ENCODE measurements at regions not wholly inside any gene's neighbourhood (a gene's known extent, or its start where the extent isn't known, plus 50 kb on each side); places are given as distances from the start of the nearest gene placed in this dataset.

GRCh38 chr18:65265761-65266160, 485.1 kb upstream of the CDH7 start:
- no peak for DNase-seq (ENCODE audit: extremely low read depth, low read depth)
- TF ChIP-seq, protein P1, sequence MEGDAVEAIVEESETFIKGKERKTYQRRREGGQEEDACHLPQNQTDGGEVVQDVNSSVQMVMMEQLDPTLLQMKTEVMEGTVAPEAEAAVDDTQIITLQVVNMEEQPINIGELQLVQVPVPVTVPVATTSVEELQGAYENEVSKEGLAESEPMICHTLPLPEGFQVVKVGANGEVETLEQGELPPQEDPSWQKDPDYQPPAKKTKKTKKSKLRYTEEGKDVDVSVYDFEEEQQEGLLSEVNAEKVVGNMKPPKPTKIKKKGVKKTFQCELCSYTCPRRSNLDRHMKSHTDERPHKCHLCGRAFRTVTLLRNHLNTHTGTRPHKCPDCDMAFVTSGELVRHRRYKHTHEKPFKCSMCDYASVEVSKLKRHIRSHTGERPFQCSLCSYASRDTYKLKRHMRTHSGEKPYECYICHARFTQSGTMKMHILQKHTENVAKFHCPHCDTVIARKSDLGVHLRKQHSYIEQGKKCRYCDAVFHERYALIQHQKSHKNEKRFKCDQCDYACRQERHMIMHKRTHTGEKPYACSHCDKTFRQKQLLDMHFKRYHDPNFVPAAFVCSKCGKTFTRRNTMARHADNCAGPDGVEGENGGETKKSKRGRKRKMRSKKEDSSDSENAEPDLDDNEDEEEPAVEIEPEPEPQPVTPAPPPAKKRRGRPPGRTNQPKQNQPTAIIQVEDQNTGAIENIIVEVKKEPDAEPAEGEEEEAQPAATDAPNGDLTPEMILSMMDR (IDR thresholded peaks at IDR 0.05; ENCODE audit: low read depth, low read length, missing control alignments): no peak

GRCh38 chr18:65260030-65260429, 490.8 kb upstream of the CDH7 start:
- TF ChIP-seq, protein P1 (IDR thresholded peaks at IDR 0.05; ENCODE audit: low read depth, low read length, missing control alignments): no peak
- H3K4me3 ChIP-seq (replicated peaks; ENCODE audit: low read depth, low read length): no peak overlapping the region
- no peak for DNase-seq (ENCODE audit: extremely low read depth, low read depth)

More at GRCh38 chr18:65265761-65266160, 485.1 kb upstream of the CDH7 start:
- H3K4me3 ChIP-seq (replicated peaks; ENCODE audit: low read depth, low read length): no peak overlapping the region

DNA sequence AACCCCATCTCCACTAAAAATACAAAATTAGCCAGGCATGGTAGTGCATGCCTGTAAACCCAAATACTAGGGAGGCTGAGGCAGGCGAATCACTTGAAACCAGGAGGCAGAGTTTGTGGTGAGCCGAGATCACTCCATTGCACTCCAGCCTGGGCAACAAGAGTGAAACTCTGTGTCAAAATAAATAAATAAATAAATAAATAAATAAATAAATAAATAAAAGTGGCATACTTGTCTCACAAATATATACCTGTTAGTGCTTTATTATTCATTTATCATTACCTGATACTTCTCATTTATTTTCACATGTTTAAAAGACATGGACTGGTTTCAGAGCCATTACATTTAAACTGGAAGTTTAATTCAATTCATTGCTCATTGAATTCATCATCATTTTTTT, 491.4 kb upstream of the CDH7 start:
- TF ChIP-seq, protein P1 (IDR thresholded peaks at IDR 0.05; ENCODE audit: low read depth, low read length, missing control alignments): no peak
- no peak overlapping the region for H3K4me3 ChIP-seq (replicated peaks; ENCODE audit: low read depth, low read length)
- DNase-seq (ENCODE audit: extremely low read depth, low read depth): no peak

GRCh38 chr18:65257149-65257548, 493.7 kb upstream of the CDH7 start:
- TF ChIP-seq, protein P1 (IDR thresholded peaks at IDR 0.05; ENCODE audit: low read depth, low read length, missing control alignments): no peak
- H3K4me3 ChIP-seq (replicated peaks; ENCODE audit: low read depth, low read length): no peak overlapping the region
- DNase-seq (ENCODE audit: extremely low read depth, low read depth): no peak

DNA sequence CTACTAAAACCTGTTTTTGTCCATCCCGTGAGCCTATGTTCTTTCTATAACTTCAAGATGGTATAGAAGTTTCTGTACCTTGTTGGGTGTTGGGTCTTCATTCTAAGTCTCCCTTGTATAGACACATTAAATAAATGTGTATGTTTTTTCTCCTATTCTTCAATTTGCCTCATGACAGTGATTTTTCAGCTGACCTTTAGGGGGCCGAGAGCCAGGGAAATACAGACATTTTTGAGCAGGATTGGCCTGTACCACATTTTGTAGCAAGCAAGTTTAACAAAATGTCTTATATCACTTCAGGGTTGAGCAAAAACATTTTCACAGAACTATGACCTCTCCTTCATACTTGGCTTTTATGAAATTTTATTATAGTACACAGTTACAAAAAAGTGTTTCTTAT, 495.4 kb upstream of the CDH7 start:
- TF ChIP-seq, protein P1 (IDR thresholded peaks at IDR 0.05; ENCODE audit: low read depth, low read length, missing control alignments): no peak
- H3K4me3 ChIP-seq (replicated peaks; ENCODE audit: low read depth, low read length): no peak overlapping the region
- DNase-seq (ENCODE audit: extremely low read depth, low read depth): no peak

GRCh38 chr18:65239787-65240186, 511.0 kb upstream of the CDH7 start:
- TF ChIP-seq, protein P1 (IDR thresholded peaks at IDR 0.05; ENCODE audit: low read depth, low read length, missing control alignments): no peak
- H3K4me3 ChIP-seq (replicated peaks; ENCODE audit: low read depth, low read length): no peak overlapping the region
- no peak for DNase-seq (ENCODE audit: extremely low read depth, low read depth)

DNA sequence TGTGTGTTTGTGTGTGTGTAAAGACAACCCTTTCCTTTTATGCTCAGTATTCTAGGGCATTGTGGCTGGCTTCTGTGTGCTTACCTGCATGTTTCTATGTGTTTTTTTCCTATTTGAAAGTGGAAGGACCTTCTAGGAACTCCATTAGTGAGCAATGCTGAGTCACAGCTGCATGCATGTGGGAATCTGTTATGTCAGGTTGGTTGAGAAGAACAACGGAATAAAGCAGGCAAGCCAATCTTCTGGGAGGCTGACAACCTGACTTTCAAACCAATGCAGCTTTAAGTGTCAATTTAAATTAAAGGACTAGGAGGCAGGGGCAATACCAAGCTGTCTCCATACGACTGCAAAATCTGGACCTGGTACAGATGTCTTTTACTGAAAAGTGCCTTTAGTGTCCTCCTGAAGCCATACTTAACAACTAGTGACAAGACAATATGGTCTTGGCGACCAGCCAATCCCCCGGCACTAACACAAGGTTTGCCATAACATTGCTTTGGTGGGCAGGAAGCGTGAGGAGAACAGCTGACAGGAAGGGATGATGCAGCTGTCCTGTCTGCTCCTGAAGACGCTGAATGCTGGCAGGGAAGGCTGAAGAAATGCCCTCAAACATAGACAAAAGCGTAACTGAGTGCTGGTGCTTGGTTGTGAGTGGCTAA, 514.7 kb upstream of the CDH7 start:
- TF ChIP-seq, protein P1 (IDR thresholded peaks at IDR 0.05; ENCODE audit: low read depth, low read length, missing control alignments): no peak
- H3K4me3 ChIP-seq (replicated peaks; ENCODE audit: low read depth, low read length): no peak overlapping the region
- DNase-seq (ENCODE audit: extremely low read depth, low read depth): no peak
